Hematopoietic multipotent progenitor cell treated with erythropoietin and hydrocortisone succinate and interleukin-3 and kit ligand, for 4 days (in vitro differentiated cells): ENCODE measurements at regions not wholly inside any gene's neighbourhood (a gene's known extent, or its start where the extent isn't known, plus 50 kb on each side); places are given as distances from the start of the nearest gene placed in this dataset.
"Not testable (repeated sequence)": the region's sequence is repeated elsewhere in the genome, so short reads cannot be mapped to it uniquely, and the experiment has no call there.

Source experiments
- DNase-seq: peaks from one replicate; pipeline ENCODE4 v3.0.0-alpha.2; 2015

DNA sequence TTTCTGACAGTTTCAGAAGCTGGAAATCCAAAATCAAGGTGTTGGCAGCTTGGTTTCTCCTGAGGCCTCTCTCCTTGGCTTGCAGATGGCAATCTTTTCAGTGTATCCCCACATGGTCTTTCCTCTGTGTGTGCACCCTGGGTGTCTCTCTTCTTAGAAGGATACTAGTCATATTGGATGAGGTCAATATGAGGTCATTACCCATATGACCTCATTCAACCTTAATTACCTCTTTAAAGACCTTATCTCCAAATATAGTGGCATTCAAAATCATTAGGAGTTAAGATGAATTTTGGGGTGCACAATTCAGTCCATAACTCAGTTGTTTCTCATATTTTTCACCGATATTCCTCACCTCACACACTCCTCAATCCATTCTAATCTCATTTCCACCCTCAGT is 92.4 kb upstream of the TGM3 start:
- no peak for DNase-seq

DNA sequence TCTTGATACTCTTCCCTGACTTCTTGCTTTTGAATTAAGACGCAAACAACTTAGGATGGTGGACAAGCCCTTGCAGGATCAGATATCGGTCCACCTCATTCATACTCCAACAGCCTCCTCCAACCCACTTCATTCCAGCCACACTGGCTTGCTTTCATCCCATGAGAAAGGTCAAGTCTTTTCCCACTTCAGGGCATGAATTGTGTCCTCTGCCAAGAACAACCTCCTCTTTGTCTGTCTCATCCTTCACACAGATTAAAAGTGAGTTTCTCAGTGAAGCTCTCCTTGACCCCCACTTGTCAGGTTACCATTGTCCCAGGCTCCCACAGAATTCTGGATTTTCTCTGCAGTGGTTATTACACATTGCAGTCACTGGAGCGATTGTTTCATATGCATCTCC is 91.8 kb upstream of the TGM3 start:
- DNase-seq: no peak

DNA sequence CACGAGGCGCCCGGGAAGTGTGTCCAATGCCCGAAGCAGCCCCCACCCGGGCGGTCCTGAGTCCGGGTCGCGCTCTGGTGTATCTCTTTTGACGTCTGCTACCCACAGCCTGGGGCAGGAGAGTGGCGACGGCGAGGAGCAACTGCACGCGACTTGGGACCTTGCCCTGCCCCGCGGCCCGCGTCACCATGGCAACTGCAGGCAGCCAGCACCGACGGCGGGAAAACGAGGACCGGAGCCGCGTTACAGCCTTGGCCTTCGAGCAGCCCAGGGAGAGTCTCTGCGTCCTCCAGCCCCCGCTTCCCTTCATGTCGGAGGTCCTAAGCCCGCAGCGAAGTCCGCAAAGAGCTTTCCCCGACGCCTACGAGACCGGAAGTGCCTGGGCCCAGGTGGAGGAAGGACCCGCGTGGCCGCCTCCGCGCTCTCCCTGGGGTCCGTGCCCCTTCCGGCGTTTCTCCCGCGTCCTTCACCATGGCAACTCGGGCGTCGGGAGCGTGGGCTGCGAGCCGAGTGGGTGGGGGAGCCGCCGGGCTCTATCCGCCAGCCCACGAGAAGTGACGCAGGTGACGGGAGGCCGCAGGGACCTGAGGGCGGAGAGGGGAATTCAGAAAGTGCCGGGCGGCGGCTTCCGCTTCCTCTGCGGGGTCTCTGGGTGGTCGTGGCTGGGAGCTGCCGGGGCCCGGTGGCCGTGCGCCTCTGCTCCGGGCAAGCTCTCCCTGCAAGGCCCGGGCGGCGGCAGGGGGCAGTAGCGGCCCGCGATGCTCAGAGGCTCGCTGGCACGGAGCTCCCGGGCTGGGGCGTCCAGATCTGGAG is 88.6 kb upstream of the TGM3 start:
- DNase-seq: peak; percentile 79

DNA sequence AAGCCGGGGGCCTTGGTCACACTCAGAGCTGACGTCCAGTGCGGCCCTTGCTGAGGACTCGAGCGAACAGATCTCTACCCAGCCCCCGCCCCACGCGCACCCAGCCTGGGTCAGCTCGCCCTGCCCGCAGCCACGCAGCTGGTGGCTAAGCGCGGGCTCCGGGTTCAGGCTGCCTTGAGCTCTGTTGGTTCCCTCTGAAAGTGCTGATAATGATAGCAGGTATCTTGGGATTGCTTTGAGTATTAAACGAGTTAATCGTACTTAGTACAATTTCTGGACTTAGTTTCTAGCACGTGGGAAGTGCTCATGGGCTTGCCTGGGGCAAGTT is 88.1 kb upstream of the TGM3 start:
- DNase-seq: no peak

DNA sequence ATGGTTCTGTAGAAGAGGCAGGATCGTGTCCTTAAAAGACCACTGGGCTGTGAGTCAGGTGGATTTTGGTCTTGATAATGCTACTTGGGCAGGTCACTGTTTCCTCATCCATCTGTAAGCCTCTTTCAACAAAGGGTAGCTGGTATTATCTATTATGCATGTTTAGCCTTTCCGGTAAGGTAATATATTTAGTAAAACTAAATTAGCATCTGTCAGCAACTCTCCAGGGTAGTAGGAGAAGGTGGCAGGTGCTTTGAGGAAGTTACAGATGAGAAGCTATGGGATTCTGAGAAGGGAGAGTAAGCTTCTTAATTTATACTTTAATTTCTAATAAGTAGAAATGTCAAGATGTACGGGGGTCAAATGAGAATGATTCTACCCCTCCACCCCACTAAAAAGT is 86.9 kb upstream of the TGM3 start:
- no peak for DNase-seq

DNA sequence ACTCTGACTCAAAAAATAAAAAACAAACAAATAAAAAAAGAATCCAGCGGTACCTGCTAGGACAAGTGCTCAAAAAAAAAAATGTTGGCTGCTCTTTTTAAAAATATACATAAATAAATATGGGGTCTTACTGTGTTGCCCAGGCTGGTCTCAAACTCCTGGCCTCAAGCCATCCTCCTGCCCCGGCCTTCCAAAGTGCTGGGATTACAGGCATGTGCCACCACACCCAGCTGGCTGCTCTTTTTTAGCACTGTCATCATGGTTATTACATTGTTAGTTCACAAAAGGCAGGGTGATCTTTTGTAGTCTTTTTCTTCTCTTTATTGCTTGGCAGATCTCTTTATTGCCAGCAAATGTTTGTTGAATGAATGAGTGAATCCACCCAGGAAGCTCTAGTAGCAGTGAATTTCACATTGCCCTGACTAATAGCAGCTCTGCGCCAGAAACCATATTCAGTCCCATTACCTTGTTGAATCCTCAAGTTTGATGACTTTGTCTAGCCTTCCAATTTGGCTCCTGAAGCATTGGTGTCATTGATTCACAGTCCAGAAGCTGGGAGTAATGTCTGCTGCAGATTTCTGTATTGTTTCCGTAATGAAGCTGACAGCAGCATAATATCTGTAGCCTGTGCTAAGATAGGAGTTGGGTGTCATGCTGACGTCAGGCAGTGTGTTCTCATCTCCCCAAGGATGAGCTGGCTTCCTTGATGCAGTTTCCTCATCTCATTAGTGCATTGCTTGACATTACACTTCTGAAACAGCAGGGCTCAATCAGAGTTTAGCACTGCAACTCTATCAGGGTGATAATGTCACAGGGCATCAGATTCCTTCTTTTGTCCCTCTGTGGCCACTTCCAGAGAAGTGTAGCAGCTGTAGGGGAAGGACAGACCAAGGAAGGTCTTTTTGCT is 84.9 kb upstream of the TGM3 start:
- DNase-seq: no peak

DNA sequence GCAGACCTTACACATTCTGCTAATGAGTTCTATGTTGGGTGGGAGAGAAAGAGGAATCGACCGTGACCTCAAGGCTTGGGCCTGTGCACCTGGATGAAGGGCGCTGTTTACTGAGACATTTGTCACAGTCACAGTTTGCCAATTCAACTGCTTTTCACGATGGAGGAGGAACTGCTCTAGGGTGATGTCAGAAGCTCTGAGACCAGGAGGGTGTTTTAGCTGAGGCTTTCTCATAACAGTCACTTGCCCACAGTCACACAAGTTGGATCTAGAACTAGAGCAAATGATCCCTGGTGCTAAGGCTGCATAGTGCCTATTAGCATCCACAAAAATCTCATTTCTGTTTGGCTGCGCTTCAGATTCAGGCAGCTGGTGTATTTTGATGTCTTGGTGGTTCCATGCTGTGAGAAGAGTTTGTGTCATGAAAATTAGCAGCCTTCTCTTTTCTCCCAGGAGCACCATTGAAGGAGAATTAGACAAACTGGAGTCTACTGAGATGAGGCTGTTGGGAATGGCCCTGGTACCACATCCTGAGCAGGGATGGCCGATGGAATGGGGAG is 83.3 kb upstream of the TGM3 start:
- no peak for DNase-seq

DNA sequence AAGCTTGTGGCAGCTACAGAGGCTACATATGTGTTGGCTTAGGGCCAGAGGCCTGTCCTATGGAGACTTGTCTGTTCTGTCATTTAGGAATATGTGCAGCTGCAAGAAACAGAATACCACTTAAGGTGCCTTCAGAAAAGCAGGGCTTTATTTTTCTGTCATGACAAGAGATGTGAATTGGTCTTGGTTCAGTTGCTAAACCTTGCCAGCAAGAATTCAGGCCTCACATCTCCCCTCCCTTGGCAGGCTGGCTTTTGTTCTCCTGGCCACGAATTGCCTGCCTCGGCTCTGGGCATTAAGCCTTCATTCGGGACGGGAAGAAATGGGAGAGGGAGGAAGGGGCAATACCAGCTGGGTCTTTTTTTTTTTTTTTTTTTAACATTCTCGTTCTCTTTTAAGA is 82.4 kb upstream of the TGM3 start:
- no peak for DNase-seq

DNA sequence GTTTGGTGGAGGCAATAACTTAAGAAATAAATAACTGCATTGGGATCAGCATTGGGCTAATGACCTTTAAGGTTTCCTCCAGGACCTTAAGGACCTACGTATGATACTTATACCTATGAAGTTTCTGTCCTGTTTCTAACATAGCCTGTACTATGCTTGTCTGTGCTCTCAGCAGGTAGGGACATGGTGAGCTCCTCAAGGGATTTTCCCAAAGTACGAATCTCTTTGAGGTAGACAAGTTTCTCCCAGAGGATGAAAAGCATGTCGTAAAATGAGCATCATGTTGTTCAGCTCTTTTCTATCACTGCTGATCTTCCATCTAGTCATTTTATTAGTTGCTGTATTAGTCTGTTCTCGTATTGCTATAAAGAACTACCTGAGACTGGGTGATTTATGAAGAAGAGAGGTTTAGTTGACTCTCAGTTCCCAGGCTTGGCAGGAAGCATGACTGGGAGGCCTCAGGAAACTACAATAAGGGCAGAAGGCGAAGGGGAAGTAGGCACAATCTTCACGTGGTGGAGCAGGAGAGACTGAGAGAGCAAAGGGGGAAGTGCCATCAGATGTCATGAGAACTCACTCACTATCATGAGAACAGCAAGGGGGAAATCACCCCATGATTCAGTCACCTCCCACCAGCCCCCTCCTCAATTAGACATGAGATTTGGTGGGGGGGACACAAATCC is 77.8 kb upstream of the TGM3 start:
- DNase-seq: peak; percentile 72

DNA sequence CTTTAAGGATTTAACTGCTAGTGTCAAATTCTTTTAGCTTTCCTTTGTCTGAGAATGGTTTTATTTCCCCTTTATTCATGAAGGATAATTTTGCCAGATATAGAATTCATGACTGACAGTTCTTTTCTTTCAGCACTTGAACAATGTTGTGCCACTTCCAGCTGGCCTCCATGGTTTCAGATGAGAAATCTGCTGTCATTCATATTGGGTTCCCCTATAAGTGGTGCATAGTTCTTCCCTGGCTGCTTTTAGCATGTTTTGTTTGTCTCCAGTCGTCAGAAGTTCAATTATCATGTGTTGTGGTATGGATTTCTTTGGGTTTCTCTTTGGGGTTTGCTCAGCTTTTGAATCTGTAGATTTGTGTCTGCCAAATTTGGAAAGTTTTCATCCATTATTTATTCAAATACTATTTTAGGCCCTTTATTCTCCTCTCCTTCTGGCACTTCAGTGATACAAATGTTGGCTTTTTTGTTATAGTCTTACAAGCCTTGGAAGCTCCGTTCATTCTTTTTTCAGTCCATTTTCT is 76.3 kb upstream of the TGM3 start:
- DNase-seq: peak; percentile 7

DNA sequence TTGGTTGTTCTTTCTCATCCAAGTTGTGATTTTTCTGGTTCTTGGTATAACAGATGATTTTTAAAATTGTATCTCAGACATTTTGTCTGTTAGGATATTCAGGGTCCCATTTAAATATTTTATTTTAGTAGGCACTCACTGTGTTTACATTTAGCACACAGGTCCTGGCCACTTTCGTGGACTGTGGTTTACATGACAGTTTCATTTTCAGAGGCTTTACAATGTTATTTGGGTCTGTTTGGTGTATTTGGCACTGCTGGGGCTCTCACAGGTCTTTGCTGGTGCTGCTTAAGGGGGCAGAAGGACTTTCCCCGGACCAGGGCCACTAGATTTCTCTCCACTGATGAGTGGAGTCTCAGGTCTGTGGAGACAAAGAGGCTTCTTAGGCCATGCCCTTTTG is 75.5 kb upstream of the TGM3 start:
- DNase-seq: no peak

DNA sequence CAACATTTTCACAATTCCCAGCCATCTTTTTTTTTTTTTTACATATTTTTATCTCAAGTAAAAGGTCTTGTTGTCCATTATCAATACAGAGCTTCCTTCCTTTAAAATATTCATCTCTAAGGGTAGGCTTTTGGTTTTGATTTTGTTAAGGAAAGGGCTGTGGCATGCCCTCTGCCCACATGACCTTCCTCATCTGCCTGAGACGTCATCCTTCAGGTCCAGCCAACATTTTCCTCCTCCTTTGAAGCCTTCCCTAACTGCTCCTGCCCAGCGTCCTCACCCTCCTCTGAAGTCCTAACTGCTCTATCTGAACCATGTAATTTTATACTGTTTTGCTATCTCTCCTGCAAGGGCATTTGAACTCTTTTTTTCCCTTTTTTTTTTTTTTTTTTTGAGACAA is 73.9 kb upstream of the TGM3 start:
- DNase-seq: no peak

DNA sequence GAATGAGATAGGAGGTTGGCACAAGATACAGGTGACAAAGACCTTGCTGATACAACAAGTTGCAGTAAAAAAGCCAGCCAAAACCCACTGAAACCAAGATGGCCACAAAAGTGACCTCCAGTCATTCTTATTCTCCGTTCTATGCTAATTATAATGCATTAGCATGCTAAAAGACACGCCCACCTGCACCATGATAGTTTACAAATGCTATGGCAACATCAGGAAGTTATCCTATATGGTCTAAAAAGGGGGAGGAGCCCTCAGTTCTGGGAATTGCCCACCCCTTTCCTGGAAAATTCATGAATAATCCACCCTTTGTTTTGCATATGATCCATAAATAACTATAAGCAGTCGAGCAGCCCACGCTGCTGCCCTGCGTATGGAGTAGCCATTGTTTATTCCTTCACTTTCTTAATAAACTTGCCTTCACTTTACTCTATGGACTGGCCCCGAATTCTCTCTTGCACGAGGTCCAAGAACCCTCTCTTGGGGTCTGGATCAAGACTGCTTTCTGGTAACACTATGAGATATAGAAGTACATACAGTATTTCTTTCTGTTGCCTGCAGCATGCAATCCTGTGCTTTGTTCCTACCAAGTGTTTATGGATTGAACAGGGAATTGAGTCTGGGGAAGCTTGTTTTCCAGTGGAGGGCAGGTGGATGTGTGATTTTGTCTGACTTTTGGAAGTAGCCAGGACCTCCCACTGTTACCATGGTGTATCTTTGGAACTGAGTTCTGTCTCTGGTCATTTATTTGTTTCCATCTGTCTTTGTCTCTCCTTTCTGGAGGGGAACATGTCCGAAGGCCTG is 72.0 kb upstream of the TGM3 start:
- no peak for DNase-seq

DNA sequence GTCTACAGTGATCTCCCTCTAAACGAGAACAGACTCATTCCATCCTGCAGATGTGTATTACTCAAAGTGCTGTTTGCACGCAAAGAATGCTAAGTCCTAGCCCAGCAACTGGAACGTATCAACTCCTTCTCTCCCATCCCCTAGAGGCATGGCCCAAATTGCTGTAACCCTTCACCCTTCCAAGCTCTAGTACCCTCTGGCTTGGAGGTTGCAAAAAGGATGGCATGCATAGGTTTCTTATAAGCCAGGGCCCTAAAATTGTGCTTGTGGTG is 71.5 kb upstream of the TGM3 start:
- no peak for DNase-seq

DNA sequence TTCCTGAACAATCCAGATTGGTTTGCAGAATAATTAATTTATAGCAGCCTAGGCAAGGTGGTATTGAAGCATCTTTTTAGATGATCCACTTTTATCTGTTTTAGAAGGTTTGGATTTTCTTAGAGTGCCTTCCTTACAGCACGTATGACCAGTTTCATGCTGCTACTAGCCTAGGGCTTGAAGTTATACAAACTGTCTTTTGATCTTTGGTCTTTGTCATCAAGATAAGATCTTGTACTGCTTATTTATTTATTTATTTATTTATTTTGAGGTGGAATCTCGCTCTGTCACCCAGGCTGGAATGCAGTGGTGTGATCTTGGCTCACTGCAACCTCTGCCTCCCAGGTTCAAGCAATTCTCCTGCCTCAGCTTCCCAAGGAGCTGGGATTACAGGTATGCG is 68.5 kb upstream of the TGM3 start:
- DNase-seq: not testable (repeated sequence)

DNA sequence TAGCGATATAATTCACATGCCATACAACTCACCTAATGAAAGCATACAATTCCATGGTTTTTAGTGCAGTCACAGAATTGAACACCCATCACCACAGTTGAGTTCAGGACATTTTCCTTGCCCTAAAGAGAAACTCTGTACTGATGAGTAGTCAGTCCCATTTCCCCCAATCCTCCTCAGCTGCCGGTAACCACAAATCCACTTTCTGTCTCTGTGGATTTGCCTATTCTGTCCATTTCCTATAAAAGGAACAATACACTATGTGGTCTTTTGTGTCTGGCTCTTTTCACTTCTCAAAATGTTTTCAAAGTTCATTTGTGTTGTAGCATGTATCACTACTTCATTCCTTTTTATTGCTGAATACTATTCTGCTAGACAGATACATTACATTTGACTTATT is 67.9 kb upstream of the TGM3 start:
- no peak for DNase-seq

DNA sequence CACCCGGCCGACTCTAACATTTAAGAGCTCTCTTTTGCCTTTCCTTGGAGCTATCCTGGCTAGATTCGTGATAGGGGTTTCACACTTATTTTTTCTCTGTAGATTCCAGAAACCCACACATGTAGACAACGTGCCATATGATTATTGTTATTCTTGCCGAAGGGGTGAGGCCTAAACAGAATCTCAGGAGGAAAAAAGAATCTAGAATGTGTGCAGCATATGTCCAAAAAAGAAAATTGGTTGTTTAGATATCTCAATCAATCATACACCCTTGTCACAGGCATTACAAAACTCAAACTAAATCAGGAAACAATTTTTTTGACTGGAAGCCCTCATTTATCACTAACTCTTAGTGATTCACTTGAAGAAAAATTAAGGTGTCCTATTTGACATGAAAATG is 66.9 kb upstream of the TGM3 start:
- DNase-seq: no peak

DNA sequence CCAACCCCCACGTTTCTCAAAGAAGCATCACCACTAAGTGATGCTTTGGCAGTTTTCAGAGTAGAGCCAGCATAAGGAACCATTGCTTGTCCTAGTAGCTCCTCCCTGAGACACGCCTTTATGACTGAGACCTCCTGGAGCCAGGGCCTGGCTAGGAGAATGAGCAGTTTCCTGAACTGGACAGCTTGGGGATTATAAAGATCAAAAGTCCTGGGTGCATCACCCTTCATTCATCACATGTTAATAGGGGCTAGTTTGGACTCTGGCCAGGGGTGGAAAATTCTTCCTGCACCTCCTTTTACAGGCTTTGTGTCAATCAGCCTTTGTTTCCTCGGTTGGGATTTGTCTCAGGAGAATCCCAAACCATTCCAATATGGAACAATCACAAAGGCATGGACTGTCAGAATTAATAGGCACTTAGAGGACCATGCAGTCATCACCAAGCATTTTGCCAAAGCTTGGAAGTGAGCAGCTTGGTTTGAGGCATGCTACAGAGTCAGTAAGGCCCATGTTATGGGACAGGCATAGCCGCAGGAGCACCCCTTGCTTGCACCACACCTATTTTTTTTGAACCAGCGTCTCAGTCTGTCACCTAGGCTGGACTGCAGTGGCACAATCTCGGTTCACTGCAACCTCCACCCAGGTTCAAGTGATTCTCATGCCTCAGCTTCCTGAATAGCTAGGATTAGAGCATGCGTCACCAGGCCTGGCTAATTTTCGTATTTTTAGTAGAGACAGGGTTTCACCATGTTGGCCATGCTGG is 64.9 kb upstream of the TGM3 start:
- DNase-seq: no peak

DNA sequence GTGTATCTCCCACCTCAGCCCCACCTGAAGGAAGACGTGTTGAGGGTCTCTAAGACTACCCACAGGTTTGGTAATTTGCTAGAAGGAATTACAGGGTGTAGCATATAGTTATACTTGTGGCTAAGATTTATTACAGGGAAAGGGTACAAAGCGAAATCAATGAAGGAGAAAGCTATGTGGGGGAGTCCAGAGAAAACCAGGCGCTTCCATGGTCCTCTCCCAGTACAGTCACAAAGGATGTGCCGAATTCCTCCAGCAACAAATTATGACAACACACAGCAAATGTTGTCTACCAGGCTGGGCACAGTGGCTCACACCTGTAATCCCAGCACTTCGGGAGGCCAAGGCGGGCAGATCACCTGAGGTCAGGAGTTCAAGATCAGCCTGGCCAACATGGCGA is 64.1 kb upstream of the TGM3 start:
- no peak for DNase-seq

DNA sequence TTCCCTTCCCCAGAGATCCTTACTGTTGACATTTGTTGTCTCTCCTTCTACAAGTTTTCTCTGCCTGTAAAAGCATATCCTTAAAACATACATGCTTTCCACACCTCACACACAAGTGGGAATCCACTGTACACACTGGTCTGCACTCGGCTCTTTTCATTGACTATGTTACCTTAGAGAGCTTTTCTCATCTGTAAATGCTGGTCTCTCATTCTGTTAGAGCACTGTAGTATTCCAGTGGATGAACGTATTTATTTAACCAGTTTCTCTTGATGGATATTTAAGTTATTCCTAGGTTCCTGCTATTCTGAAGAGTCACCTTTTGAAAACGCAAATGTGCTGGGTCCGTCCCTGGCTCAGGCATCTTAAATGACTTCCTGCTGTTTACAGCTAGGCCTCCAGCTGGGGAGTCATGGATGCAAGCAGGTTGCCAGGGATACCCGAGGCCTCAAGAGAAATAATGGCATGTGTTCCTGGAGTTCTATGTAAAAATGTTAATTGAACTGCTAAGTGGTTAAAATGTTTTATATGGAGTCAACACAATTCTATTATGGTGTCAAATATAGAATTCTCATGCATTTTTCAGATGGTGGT is 61.1 kb upstream of the TGM3 start:
- no peak for DNase-seq

DNA sequence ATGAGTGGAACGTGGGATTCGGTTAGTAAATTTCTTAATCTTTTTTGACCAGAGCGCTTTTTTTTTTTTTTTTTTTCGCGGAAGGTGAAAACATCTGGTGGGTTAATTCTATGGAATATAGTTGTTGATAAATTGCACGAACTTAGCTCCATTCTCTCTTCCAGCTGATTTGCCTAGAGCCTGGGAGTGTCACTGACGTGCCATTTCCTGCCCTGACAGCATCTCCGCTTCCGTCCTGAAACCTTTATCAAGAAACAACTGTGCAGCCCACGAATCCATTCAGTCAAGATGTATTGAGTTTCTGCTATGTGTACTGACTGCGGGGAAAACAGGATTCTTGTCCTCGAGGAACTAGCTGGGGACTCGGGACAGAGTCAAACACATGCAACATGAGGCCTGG is 59.5 kb upstream of the TGM3 start:
- DNase-seq: no peak
